ENCODE measurements at regions not wholly inside any gene's neighbourhood (a gene's known extent, or its start where the extent isn't known, plus 50 kb on each side); places are given as distances from the start of the nearest gene placed in this dataset.

DNA sequence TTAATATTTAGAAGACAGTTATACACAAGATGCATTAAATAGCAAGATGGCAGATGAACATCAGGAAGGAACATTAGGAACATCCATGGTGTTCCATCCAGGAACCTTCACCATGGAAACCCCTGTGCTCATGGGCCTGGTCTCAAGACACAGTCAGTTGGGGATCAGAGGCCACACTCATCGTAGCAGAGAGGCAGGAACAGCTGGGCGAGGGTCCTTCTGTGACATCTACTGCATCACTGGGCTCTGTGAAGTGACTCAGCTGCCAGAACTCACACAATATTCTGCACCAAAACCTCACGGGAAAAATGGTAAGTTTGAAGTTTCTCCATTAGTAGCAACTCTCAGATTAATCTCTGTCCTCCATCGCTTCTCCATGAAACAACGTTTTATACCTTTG lies 356.6 kb downstream of the PREX1 start:
- H3K36me3 ChIP-seq = no peaks in the 10 kb centered on the region
- no peak for TF ChIP-seq CTCF (IDR thresholded peaks at IDR 0.05)
- no peak overlapping the region for H3K4me3 ChIP-seq (ENCODE audit: low read depth in 1 of 2, low read length in 1 of 2)
- no peak overlapping the region for H3K27ac ChIP-seq
- H3K4me1 ChIP-seq (ENCODE audit: control insufficient read depth in 1 of 2, insufficient read depth in 1 of 2, low read depth in 1 of 2, low read length in 1 of 2) = no peaks in the 10 kb centered on the region
- no peaks in the 10 kb centered on the region for H3K9me3 ChIP-seq
- no peaks in the 10 kb centered on the region for H3K27me3 ChIP-seq

- Histone ChIP-seq H3K4me3 (ENCODE audit: low read depth in 1 of 2, low read length in 1 of 2) (no peak overlapping the region), H3K4me1 (ENCODE audit: control insufficient read depth in 1 of 2, insufficient read depth in 1 of 2, low read depth in 1 of 2, low read length in 1 of 2) (no peaks in the 10 kb centered on the region), H3K27me3 (no peaks in the 10 kb centered on the region), H3K9me3 (no peaks in the 10 kb centered on the region), H3K36me3 (no peaks in the 10 kb centered on the region), H3K27ac (no peak overlapping the region)
- TF ChIP-seq CTCF (IDR thresholded peaks at IDR 0.05) = no peak
These were observed 357.7 kb downstream of the PREX1 start for GRCh38 chr20:48470141-48470540.

DNA sequence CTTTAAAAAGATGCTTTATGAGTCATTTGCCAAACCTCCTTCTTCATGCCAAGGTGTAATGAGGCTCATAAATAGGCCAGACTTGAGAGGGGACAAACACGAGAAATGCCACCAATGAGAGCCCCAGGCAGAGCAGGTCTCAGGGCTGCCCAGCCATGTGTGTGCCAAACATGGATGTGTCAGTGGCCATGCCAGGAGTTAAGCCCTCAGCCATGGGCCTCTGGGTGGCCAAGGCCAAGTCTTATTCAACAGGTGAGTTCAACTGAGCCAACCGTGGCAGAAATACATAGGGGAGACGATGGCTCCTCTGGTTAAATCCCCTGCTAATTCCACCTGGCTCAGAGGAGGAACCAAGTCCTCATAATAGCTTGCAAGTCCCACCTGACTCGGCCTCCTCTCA lies 358.8 kb downstream of the PREX1 start:
- no peaks in the 10 kb centered on the region for H3K9me3 ChIP-seq

DNA sequence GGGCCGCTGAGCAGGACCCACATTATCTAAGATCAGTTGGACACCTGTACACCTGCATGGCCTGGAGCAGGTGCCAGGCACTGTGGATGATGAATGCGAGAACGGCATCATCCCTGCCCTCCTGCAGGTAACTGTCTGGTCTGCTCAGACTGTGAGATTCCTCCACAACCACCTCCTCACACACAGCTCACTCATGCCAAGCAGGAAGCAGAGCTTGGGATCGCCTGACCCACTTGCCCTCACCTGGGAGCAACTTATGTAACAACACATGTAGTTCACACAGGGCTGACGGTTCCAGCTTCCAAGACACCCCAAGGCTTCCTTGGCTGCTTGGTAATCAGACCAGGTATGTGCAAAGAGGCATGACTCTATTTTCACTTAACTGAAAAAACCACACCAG lies 359.2 kb downstream of the PREX1 start:
- no peaks in the 10 kb centered on the region for H3K9me3 ChIP-seq
- H3K27me3 ChIP-seq = no peaks in the 10 kb centered on the region
- H3K27ac ChIP-seq = no peak overlapping the region
- H3K36me3 ChIP-seq = no peaks in the 10 kb centered on the region
- no peak for TF ChIP-seq CTCF (IDR thresholded peaks at IDR 0.05)
- H3K4me1 ChIP-seq (ENCODE audit: control insufficient read depth in 1 of 2, insufficient read depth in 1 of 2, low read depth in 1 of 2, low read length in 1 of 2) = no peaks in the 10 kb centered on the region
- H3K4me3 ChIP-seq (ENCODE audit: low read depth in 1 of 2, low read length in 1 of 2) = no peak overlapping the region

More for the DNA sequence above, 358.8 kb downstream of the PREX1 start:
- no peaks in the 10 kb centered on the region for H3K27me3 ChIP-seq
- H3K27ac ChIP-seq = no peak overlapping the region
- no peaks in the 10 kb centered on the region for H3K4me1 ChIP-seq (ENCODE audit: control insufficient read depth in 1 of 2, insufficient read depth in 1 of 2, low read depth in 1 of 2, low read length in 1 of 2)
- no peaks in the 10 kb centered on the region for H3K36me3 ChIP-seq
- H3K4me3 ChIP-seq (ENCODE audit: low read depth in 1 of 2, low read length in 1 of 2) = no peak overlapping the region
- no peak for TF ChIP-seq CTCF (IDR thresholded peaks at IDR 0.05)

- TF ChIP-seq CTCF (IDR thresholded peaks at IDR 0.05) = no peak
- Histone ChIP-seq H3K4me1 (ENCODE audit: control insufficient read depth in 1 of 2, insufficient read depth in 1 of 2, low read depth in 1 of 2, low read length in 1 of 2) (no peaks in the 10 kb centered on the region), H3K4me3 (ENCODE audit: low read depth in 1 of 2, low read length in 1 of 2) (no peak overlapping the region), H3K27me3 (peaks cover 2% of the 10 kb centered on the region), H3K9me3 (no peaks in the 10 kb centered on the region), H3K27ac (no peak overlapping the region), H3K36me3 (no peaks in the 10 kb centered on the region)
These were observed 360.2 kb downstream of the PREX1 start for GRCh38 chr20:48467622-48468021.

DNA sequence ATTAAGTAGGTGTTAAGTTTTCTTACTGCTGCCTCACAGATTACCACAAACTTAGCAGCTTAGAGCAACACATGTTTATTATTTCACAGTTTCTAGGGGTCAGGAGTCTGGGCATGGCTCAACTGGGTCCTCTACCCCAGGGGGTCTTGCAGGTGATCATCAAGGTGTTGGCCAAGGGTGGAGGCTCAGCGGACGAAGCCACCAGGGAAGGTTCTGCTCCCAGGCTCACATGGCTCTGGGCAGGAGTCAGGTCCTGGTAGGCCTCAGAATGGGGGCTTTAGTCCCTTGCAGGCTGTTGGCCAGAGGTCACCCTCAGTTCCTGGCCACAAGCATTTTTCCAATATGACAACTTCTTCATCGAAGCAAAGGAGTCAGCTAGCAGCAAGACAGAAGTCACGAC lies 362.5 kb downstream of the PREX1 start:
- Histone ChIP-seq H3K27ac (no peak overlapping the region), H3K4me3 (ENCODE audit: low read depth in 1 of 2, low read length in 1 of 2) (no peak overlapping the region), H3K36me3 (no peaks in the 10 kb centered on the region), H3K27me3 (peaks cover 17% of the 10 kb centered on the region), H3K9me3 (no peaks in the 10 kb centered on the region), H3K4me1 (ENCODE audit: control insufficient read depth in 1 of 2, insufficient read depth in 1 of 2, low read depth in 1 of 2, low read length in 1 of 2) (no peaks in the 10 kb centered on the region)
- no peak for TF ChIP-seq CTCF (IDR thresholded peaks at IDR 0.05)
